Ishikawa (cell line): ENCODE measurements at regions not wholly inside any gene's neighbourhood (a gene's known extent, or its start where the extent isn't known, plus 50 kb on each side); places are given as distances from the start of the nearest gene placed in this dataset.

ENCODE experiments used
- CEBPB ChIP-seq: IDR thresholded peaks from 2 replicates; pipeline ENCODE4 v1.6.1; 2012
- CREB1 ChIP-seq: IDR thresholded peaks from 2 replicates; pipeline ENCODE4 v1.6.1; 2012; ENCODE audit warnings: low read depth
- EGR1 ChIP-seq: IDR thresholded peaks from 2 replicates; pipeline ENCODE4 v1.6.1; 2012
- EP300 ChIP-seq: IDR thresholded peaks from 2 replicates; pipeline ENCODE4 v1.6.1; 2012; ENCODE audit warnings: borderline replicate concordance
- FOXM1 ChIP-seq: IDR thresholded peaks from 2 replicates; pipeline ENCODE4 v1.6.1; 2012; ENCODE audit warnings: low read depth, borderline replicate concordance
- MAX ChIP-seq: IDR thresholded peaks from 2 replicates; pipeline ENCODE4 v1.6.1; 2012
- NFIC ChIP-seq: IDR thresholded peaks from 2 replicates; pipeline ENCODE4 v1.6.1; 2012
- RAD21 ChIP-seq: IDR thresholded peaks from 2 replicates; pipeline ENCODE4 v1.6.1; 2012; ENCODE audit warnings: low read depth
- TAF1 ChIP-seq: IDR thresholded peaks from 2 replicates; pipeline ENCODE4 v1.6.1; 2012; ENCODE audit warnings: low read depth, mild to moderate bottlenecking
- TCF12 ChIP-seq: IDR thresholded peaks from 2 replicates; pipeline ENCODE4 v1.6.1; 2012; ENCODE audit warnings: low read depth
- TEAD4 ChIP-seq: IDR thresholded peaks from 2 replicates; pipeline ENCODE4 v1.6.1; 2012
- YY1 ChIP-seq: IDR thresholded peaks from 2 replicates; pipeline ENCODE4 v1.6.1; 2012; ENCODE audit warnings: low read depth
- ZBTB7A ChIP-seq: IDR thresholded peaks from 2 replicates; pipeline ENCODE4 v1.6.1; 2012; ENCODE audit warnings: low read depth
- TF ChIP-seq, protein P1 (sequence below): IDR thresholded peaks from 2 replicates; pipeline ENCODE4 v1.6.1; 2012; ENCODE audit warnings: low read depth, mild to moderate bottlenecking

DNA sequence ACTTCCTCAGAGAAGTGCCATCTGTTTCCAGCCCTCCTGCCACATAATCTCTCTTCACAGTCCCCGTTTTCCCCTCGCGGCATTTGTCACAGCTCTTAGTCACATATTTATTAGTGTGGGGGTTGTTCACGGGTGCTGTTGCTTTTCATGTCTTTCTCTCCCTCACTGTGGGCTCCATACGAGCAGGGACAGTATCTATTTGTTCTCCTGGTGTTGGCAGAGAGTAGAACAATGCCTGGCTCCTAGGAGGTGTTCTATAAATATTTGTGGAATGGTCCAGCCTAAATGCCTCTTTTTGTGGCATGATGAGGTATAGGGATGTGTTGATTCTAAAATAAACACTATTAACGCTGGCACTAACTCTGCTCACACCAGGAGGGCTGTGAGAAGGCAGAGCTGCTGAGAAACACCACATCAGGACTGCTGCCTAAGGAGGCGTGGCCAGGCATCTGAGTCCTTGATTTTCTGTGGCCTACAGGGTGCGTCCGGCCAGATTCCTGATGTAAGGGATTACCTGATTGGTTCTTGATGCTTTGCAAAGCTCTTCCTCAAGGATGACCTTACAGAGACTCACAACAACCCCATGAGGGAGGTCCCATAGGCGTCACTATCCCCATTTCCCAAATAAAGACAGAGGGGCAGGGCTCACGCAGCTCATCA, 219.8 kb upstream of the ARID1B start:
- no peak for TF ChIP-seq TAF1
- TF ChIP-seq ZBTB7A: no peak
- TF ChIP-seq EP300: no peak
- TF ChIP-seq CREB1: no peak
- TF ChIP-seq, protein P1, sequence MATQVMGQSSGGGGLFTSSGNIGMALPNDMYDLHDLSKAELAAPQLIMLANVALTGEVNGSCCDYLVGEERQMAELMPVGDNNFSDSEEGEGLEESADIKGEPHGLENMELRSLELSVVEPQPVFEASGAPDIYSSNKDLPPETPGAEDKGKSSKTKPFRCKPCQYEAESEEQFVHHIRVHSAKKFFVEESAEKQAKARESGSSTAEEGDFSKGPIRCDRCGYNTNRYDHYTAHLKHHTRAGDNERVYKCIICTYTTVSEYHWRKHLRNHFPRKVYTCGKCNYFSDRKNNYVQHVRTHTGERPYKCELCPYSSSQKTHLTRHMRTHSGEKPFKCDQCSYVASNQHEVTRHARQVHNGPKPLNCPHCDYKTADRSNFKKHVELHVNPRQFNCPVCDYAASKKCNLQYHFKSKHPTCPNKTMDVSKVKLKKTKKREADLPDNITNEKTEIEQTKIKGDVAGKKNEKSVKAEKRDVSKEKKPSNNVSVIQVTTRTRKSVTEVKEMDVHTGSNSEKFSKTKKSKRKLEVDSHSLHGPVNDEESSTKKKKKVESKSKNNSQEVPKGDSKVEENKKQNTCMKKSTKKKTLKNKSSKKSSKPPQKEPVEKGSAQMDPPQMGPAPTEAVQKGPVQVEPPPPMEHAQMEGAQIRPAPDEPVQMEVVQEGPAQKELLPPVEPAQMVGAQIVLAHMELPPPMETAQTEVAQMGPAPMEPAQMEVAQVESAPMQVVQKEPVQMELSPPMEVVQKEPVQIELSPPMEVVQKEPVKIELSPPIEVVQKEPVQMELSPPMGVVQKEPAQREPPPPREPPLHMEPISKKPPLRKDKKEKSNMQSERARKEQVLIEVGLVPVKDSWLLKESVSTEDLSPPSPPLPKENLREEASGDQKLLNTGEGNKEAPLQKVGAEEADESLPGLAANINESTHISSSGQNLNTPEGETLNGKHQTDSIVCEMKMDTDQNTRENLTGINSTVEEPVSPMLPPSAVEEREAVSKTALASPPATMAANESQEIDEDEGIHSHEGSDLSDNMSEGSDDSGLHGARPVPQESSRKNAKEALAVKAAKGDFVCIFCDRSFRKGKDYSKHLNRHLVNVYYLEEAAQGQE: no peak
- TF ChIP-seq TCF12: no peak
- no peak for TF ChIP-seq RAD21
- TF ChIP-seq YY1: no peak
- no peak for TF ChIP-seq FOXM1
- no peak for TF ChIP-seq MAX
- TF ChIP-seq CEBPB: no peak
- TF ChIP-seq TEAD4: no peak
- no peak for TF ChIP-seq NFIC
- TF ChIP-seq EGR1: no peak
